K562 (cell line): ENCODE measurements at regions not wholly inside any gene's neighbourhood (a gene's known extent, or its start where the extent isn't known, plus 50 kb on each side); places are given as distances from the start of the nearest gene placed in this dataset.

Source experiments
- CTCF ChIP-seq, 3 experiments: IDR thresholded peaks in 2 of 3; conservative IDR thresholded peaks in 1 of 3; 2 replicates each; pipeline ENCODE4 v1.5.1; 2011 to 2012; ENCODE audit warnings: low read length in 3 of 3, mild to moderate bottlenecking in 3 of 3, control low read depth in 2 of 3, improper control_type of control experiment in 1 of 3, inconsistent platforms in 1 of 3, low read depth in 1 of 3, mixed read lengths in 1 of 3, moderate library complexity in 1 of 3; ENCODE audit not compliant: insufficient read depth in 2 of 3
- DPF2 ChIP-seq: fragments of 450-650 bp; IDR thresholded peaks from 2 replicates; pipeline ENCODE4 v1.6.1; 2016
- EP300 ChIP-seq: IDR thresholded peaks from 2 replicates; pipeline ENCODE4 v1.6.1; 2012; ENCODE audit warnings: low read length, improper control_type of control experiment
- FOXP1 ChIP-seq: sonication (generic); formaldehyde crosslinking; IDR thresholded peaks from 2 replicates; pipeline ENCODE4 v1.8.0; 2022; ENCODE audit warnings: mild to moderate bottlenecking, missing genetic modification reagents
- MAX ChIP-seq: sonication (generic); formaldehyde crosslinking; IDR thresholded peaks from 2 replicates; pipeline ENCODE4 v1.9.0; 2022; ENCODE audit warnings: mild to moderate bottlenecking, missing genetic modification reagents
- PCBP2 ChIP-seq: fragments of 200-400 bp; formaldehyde crosslinking; IDR thresholded peaks from 2 replicates; pipeline ENCODE4 v1.6.1; 2018; ENCODE audit warnings: low read length, low read depth, mild to moderate bottlenecking, moderate library complexity; ENCODE audit not compliant: poor library complexity, severe bottlenecking
- SMARCE1 ChIP-seq: fragments of 450-650 bp; IDR thresholded peaks from 2 replicates; pipeline ENCODE4 v1.7.1; 2016; ENCODE audit warnings: mild to moderate bottlenecking
- ZBTB2 ChIP-seq: fragments of 450-650 bp; IDR thresholded peaks from 2 replicates; pipeline ENCODE4 v1.6.1; 2016; ENCODE audit warnings: antibody characterized with exemption
- ZNF121 ChIP-seq: sonication (generic); formaldehyde crosslinking; conservative IDR thresholded peaks from 2 replicates; pipeline ENCODE4 v1.8.0; 2022; ENCODE audit warnings: missing genetic modification reagents
- ZNF512 ChIP-seq: IDR thresholded peaks from 2 replicates; pipeline ENCODE4 v1.6.1; 2016; ENCODE audit warnings: missing genetic modification characterization, missing compliant biosample characterization

- TF ChIP-seq ZBTB2 (no peak), CTCF (IDR thresholded peaks at IDR 0.05 in 2 of 3, conservative IDR thresholded peaks at IDR 0.05 in 1 of 3; ENCODE audit: insufficient read depth in 2 of 3, low read depth in 1 of 3, low read length in 3 of 3) (no peak), SMARCE1 (no peak), ZNF512 (tag) (no peak), DPF2 (no peak), PCBP2 (no peak), MAX (CRISPR knock-in tag) (no peak), FOXP1 (CRISPR knock-in tag) (no peak), ZNF121 (CRISPR knock-in tag) (no peak), EP300 (no peak)
Measured at GRCh38 chr16:51812945-51813344, 661.9 kb upstream of the SALL1 start.
